WTC11 (cell line): ENCODE measurements at regions not wholly inside any gene's neighbourhood (a gene's known extent, or its start where the extent isn't known, plus 50 kb on each side); places are given as distances from the start of the nearest gene placed in this dataset.

ENCODE experiments used
- ATAC-seq: fragments of 200-7000 bp; cut with Tn5 transposase; 2 replicates; pipeline ENCODE4 v1.10.0; 2021; ENCODE audit warnings: mild to moderate bottlenecking, moderate library complexity
- CTCF ChIA-PET: fragments of 300-600 bp; sonication (Branson Sonifier 250); formaldehyde crosslinking; loops from one replicate; lab custom pipeline; 2021; ENCODE audit warnings: antibody characterized with exemption; lab: Charles Lee
- POLR2A ChIA-PET: fragments of 350-600 bp; sonication (Branson Sonifier 250); formaldehyde crosslinking; loops from one replicate; lab custom pipeline; 2021; ENCODE audit warnings: antibody characterized with exemption; lab: Charles Lee
- DNase-seq: peaks from one replicate; pipeline ENCODE4 v3.0.0; 2021; ENCODE audit warnings: low spot score
- H3K27ac Mint-ChIP-seq: 2 replicates; pipeline ENCODE4 v1.8.0; 2021; ENCODE audit warnings: mixed read lengths
- H3K27me3 Mint-ChIP-seq: 2 replicates; pipeline ENCODE4 v1.8.0; 2021; ENCODE audit warnings: low read depth, mild to moderate bottlenecking, moderate library complexity, mixed read lengths
- H3K36me3 Mint-ChIP-seq: 2 replicates; pipeline ENCODE4 v1.8.0; 2021; ENCODE audit warnings: mixed read lengths
- H3K4me1 Mint-ChIP-seq: 2 replicates; pipeline ENCODE4 v1.8.0; 2022; ENCODE audit warnings: mixed read lengths
- H3K4me3 Mint-ChIP-seq: 2 replicates; pipeline ENCODE4 v1.8.0; 2021; ENCODE audit warnings: mild to moderate bottlenecking, moderate library complexity, mixed read lengths
- H3K9me3 Mint-ChIP-seq: 2 replicates; pipeline ENCODE4 v1.8.0; 2021; ENCODE audit warnings: mixed read lengths
- ATF2 ChIP-seq: sonication (generic); formaldehyde crosslinking; IDR thresholded peaks from 2 replicates; pipeline ENCODE4 v1.8.1; 2022; ENCODE audit warnings: low read depth, missing genetic modification reagents, borderline replicate concordance
- E2F4 ChIP-seq: sonication (generic); formaldehyde crosslinking; IDR thresholded peaks from 2 replicates; pipeline ENCODE4 v1.8.1; 2022; ENCODE audit warnings: low read depth, mild to moderate bottlenecking, moderate library complexity, missing genetic modification reagents, borderline replicate concordance
- ELF4 ChIP-seq: sonication (generic); formaldehyde crosslinking; IDR thresholded peaks from 2 replicates; pipeline ENCODE4 v1.8.1; 2022; ENCODE audit warnings: low read depth, mild to moderate bottlenecking, moderate library complexity, missing genetic modification reagents
- ETV6 ChIP-seq: sonication (generic); formaldehyde crosslinking; IDR thresholded peaks from 2 replicates; pipeline ENCODE4 v1.8.1; 2022; ENCODE audit warnings: mild to moderate bottlenecking, missing genetic modification reagents
- FOXJ3 ChIP-seq: sonication (generic); formaldehyde crosslinking; IDR thresholded peaks from 2 replicates; pipeline ENCODE4 v1.9.0; 2021; ENCODE audit warnings: missing genetic modification reagents, mild to moderate bottlenecking, borderline replicate concordance
- FOXK1 ChIP-seq: sonication (generic); formaldehyde crosslinking; IDR thresholded peaks from 2 replicates; pipeline ENCODE4 v1.8.0; 2022; ENCODE audit warnings: mild to moderate bottlenecking, moderate library complexity, missing genetic modification reagents
- GTF2I ChIP-seq: fragments of 250-450 bp; sonication (Bioruptor Pico); conservative IDR thresholded peaks from 2 replicates; pipeline ENCODE4 v1.4.0; 2021; ENCODE audit warnings: mild to moderate bottlenecking
- IRF2 ChIP-seq: sonication (generic); formaldehyde crosslinking; IDR thresholded peaks from 2 replicates; pipeline ENCODE4 v1.8.0; 2022; ENCODE audit warnings: low read depth, missing genetic modification reagents, borderline replicate concordance
- MXD4 ChIP-seq: fragments of 250-450 bp; sonication (Bioruptor Pico); IDR thresholded peaks from 2 replicates; pipeline ENCODE4 v1.8.0; 2021; ENCODE audit warnings: mild to moderate bottlenecking, moderate library complexity, borderline replicate concordance
- NR3C1 ChIP-seq: sonication (generic); formaldehyde crosslinking; conservative IDR thresholded peaks from 2 replicates; pipeline ENCODE4 v1.8.1; 2023; ENCODE audit warnings: low read depth, mild to moderate bottlenecking, missing genetic modification reagents
- SMAD3 ChIP-seq: sonication (generic); formaldehyde crosslinking; IDR thresholded peaks from 2 replicates; pipeline ENCODE4 v1.8.0; 2022; ENCODE audit warnings: missing genetic modification reagents, mild to moderate bottlenecking, borderline replicate concordance
- SP1 ChIP-seq: sonication (generic); formaldehyde crosslinking; conservative IDR thresholded peaks from 2 replicates; pipeline ENCODE4 v1.8.1; 2022; ENCODE audit warnings: missing genetic modification reagents
- STAT6 ChIP-seq: sonication (generic); formaldehyde crosslinking; conservative IDR thresholded peaks from 2 replicates; pipeline ENCODE4 v1.8.1; 2023; ENCODE audit warnings: mild to moderate bottlenecking, low read depth, missing genetic modification reagents, moderate library complexity
- TEAD4 ChIP-seq: sonication (generic); formaldehyde crosslinking; IDR thresholded peaks from 2 replicates; pipeline ENCODE4 v1.8.0; 2022; ENCODE audit warnings: mild to moderate bottlenecking, missing genetic modification reagents
- ZNF232 ChIP-seq: sonication (generic); formaldehyde crosslinking; IDR thresholded peaks from 2 replicates; pipeline ENCODE4 v1.8.0; 2022; ENCODE audit warnings: mild to moderate bottlenecking, missing genetic modification reagents
- ZNF396 ChIP-seq: fragments of 250-450 bp; sonication (Bioruptor Pico); IDR thresholded peaks from 2 replicates; pipeline ENCODE4 v1.8.0; 2021; ENCODE audit warnings: mild to moderate bottlenecking, moderate library complexity, borderline replicate concordance
- ZNF671 ChIP-seq: fragments of 250-450 bp; sonication (Bioruptor Pico); IDR thresholded peaks from 2 replicates; pipeline ENCODE4 v1.8.0; 2021; ENCODE audit warnings: mild to moderate bottlenecking
- TF ChIP-seq, protein P1 (sequence below): sonication (generic); formaldehyde crosslinking; IDR thresholded peaks from 2 replicates; pipeline ENCODE4 v1.8.0; 2022; ENCODE audit warnings: mild to moderate bottlenecking, missing genetic modification reagents
- TF ChIP-seq, protein P2 (sequence below): fragments of 250-450 bp; sonication (Bioruptor Pico); IDR thresholded peaks from 2 replicates; pipeline ENCODE4 v1.9.0; 2021; ENCODE audit warnings: mild to moderate bottlenecking, borderline replicate concordance
- TF ChIP-seq, protein P3 (sequence below): fragments of 250-450 bp; sonication (Bioruptor Pico); IDR thresholded peaks from 2 replicates; pipeline ENCODE4 v1.9.0; 2021; ENCODE audit warnings: mild to moderate bottlenecking

DNA sequence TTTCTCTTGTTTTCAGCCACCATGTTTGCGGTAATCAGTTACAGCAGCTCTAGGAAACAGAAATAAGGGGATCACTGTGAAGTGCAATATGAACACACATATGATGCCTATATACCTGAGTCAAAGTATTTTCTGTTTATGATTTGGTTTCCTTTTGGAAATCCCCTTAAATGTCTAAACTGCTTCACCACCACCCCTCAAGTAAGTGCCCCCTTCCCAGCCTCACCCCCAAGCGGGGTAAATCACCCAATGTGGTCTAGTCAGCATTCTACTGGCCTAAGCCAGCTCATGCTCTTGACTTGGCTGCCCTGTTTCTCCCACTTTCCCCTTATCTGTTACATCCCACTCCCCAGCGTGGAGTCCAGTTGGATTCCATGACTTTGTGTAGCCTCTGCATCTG is 176.5 kb downstream of the QDPR start:
- ATAC-seq, result no peak
- no peak for DNase-seq
- Mint-ChIP-seq H3K36me3 (no peaks in the 10 kb centered on the region), H3K4me3 (no peak overlapping the region), H3K4me1 (peaks cover 8% of the 10 kb centered on the region), H3K27me3 (no peaks in the 10 kb centered on the region), H3K27ac (no peak overlapping the region), H3K9me3 (peaks cover 9% of the 10 kb centered on the region; the same call in 1 of the 2 replicates)
- TF ChIP-seq, protein P1, sequence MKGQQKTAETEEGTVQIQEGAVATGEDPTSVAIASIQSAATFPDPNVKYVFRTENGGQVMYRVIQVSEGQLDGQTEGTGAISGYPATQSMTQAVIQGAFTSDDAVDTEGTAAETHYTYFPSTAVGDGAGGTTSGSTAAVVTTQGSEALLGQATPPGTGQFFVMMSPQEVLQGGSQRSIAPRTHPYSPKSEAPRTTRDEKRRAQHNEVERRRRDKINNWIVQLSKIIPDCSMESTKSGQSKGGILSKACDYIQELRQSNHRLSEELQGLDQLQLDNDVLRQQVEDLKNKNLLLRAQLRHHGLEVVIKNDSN (CRISPR knock-in tag), result no peak
- TF ChIP-seq ZNF671 (CRISPR knock-in tag) (no peak), GTF2I (CRISPR knock-in tag) (no peak), ATF2 (no peak), SP1 (CRISPR knock-in tag) (no peak), NR3C1 (CRISPR knock-in tag) (no peak), IRF2 (CRISPR knock-in tag) (no peak), MXD4 (no peak), E2F4 (CRISPR knock-in tag) (no peak), TEAD4 (no peak), ZNF232 (no peak), ELF4 (CRISPR knock-in tag) (no peak), ETV6 (CRISPR knock-in tag) (no peak), FOXJ3 (CRISPR knock-in tag) (no peak), ZNF396 (CRISPR knock-in tag) (no peak), FOXK1 (CRISPR knock-in tag) (no peak), STAT6 (CRISPR knock-in tag) (no peak), SMAD3 (CRISPR knock-in tag) (no peak)
- TF ChIP-seq, protein P2, sequence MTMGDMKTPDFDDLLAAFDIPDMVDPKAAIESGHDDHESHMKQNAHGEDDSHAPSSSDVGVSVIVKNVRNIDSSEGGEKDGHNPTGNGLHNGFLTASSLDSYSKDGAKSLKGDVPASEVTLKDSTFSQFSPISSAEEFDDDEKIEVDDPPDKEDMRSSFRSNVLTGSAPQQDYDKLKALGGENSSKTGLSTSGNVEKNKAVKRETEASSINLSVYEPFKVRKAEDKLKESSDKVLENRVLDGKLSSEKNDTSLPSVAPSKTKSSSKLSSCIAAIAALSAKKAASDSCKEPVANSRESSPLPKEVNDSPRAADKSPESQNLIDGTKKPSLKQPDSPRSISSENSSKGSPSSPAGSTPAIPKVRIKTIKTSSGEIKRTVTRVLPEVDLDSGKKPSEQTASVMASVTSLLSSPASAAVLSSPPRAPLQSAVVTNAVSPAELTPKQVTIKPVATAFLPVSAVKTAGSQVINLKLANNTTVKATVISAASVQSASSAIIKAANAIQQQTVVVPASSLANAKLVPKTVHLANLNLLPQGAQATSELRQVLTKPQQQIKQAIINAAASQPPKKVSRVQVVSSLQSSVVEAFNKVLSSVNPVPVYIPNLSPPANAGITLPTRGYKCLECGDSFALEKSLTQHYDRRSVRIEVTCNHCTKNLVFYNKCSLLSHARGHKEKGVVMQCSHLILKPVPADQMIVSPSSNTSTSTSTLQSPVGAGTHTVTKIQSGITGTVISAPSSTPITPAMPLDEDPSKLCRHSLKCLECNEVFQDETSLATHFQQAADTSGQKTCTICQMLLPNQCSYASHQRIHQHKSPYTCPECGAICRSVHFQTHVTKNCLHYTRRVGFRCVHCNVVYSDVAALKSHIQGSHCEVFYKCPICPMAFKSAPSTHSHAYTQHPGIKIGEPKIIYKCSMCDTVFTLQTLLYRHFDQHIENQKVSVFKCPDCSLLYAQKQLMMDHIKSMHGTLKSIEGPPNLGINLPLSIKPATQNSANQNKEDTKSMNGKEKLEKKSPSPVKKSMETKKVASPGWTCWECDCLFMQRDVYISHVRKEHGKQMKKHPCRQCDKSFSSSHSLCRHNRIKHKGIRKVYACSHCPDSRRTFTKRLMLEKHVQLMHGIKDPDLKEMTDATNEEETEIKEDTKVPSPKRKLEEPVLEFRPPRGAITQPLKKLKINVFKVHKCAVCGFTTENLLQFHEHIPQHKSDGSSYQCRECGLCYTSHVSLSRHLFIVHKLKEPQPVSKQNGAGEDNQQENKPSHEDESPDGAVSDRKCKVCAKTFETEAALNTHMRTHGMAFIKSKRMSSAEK (CRISPR knock-in tag), result no peak
- TF ChIP-seq, protein P3, sequence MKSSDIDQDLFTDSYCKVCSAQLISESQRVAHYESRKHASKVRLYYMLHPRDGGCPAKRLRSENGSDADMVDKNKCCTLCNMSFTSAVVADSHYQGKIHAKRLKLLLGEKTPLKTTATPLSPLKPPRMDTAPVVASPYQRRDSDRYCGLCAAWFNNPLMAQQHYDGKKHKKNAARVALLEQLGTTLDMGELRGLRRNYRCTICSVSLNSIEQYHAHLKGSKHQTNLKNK (CRISPR knock-in tag), result no peak
- ChIA-PET CTCF (interaction anchor here (0.9 to 1.2 kb wide), 2 partner anchors 11 to 12 kb away, joined by 5 to 6 read pairs; no protein-coding TSS in a partner anchor), POLR2A (interaction anchor here (0.6 kb wide), 2 partner anchors 161 to 490 kb away, joined by 3 to 5 read pairs; no protein-coding TSS in a partner anchor)
